ENCODE measurements at regions not wholly inside any gene's neighbourhood (a gene's known extent, or its start where the extent isn't known, plus 50 kb on each side); places are given as distances from the start of the nearest gene placed in this dataset.

GRCh38 chr12:130245251-130245650, 83.0 kb downstream of the FZD10 start:
- no peak for TF ChIP-seq CHD4 (IDR thresholded peaks at IDR 0.05; ENCODE audit: borderline replicate concordance)
- no peak for TF ChIP-seq HEYL (CRISPR knock-in tag; IDR thresholded peaks at IDR 0.05)
- no peak for TF ChIP-seq KDM1A (IDR thresholded peaks at IDR 0.05; ENCODE audit: low read depth)
- TF ChIP-seq SMC3 (IDR thresholded peaks at IDR 0.05): no peak
- no peak for TF ChIP-seq MYC (IDR thresholded peaks at IDR 0.05; ENCODE audit: borderline replicate concordance, low read length)
- TF ChIP-seq JUN (IDR thresholded peaks at IDR 0.05): no peak
- TF ChIP-seq EP300 (IDR thresholded peaks at IDR 0.05): no peak
- TF ChIP-seq ELK1 (IDR thresholded peaks at IDR 0.05; ENCODE audit: low read depth, low read length): no peak
- no peak for TF ChIP-seq CHD2 (IDR thresholded peaks at IDR 0.05; ENCODE audit: low read length, partially characterized antibody)
- no peak for TF ChIP-seq MAFK (IDR thresholded peaks at IDR 0.05; ENCODE audit: partially characterized antibody)
- no peak for TF ChIP-seq RARB (CRISPR knock-in tag; IDR thresholded peaks at IDR 0.05)
- ATAC-seq (no peak), DNase-seq (ENCODE audit: low read depth in 1 of 2, low spot score in 1 of 2) (no peak), FAIRE-seq (no peak)
- Histone ChIP-seq H3K27ac (no peak overlapping the region), H3K4me3 (no peak overlapping the region), H3K4me1 (no peaks in the 10 kb centered on the region), H3K4me2 (no peak overlapping the region), H3K9me3 (no peaks in the 10 kb centered on the region; the same call in 2 of the 3 replicates)
- CTCF ChIA-PET: no interaction called here
- POLR2A ChIA-PET: no interaction called here
- 7% methylated on average over 6 of the region's 6 CpGs for WGBS (ENCODE audit: missing lambda C conversion rate)

GRCh38 chr12:130246560-130246959, 84.3 kb downstream of the FZD10 start:
- no peaks in the 10 kb centered on the region; the same call in 2 of the 3 replicates for H3K9me3 ChIP-seq
- WGBS (ENCODE audit: missing lambda C conversion rate): 6% methylated on average over 6 of the region's 6 CpGs
- ChIA-PET CTCF (no interaction called here), POLR2A (no interaction called here)
- H3K4me3 ChIP-seq: no peak overlapping the region
- no peak overlapping the region for H3K4me2 ChIP-seq
- TF ChIP-seq SMC3 (IDR thresholded peaks at IDR 0.05): no peak
- TF ChIP-seq MYC (IDR thresholded peaks at IDR 0.05; ENCODE audit: borderline replicate concordance, low read length): no peak
- TF ChIP-seq CTCF (IDR thresholded peaks at IDR 0.05): no peak
- TF ChIP-seq CBX2 (IDR thresholded peaks at IDR 0.05; ENCODE audit: borderline replicate concordance, low read depth): no peak
- TF ChIP-seq HOXB13 (CRISPR knock-in tag; IDR thresholded peaks at IDR 0.05; ENCODE audit: low read depth): no peak
- no peak for TF ChIP-seq BCL3 (IDR thresholded peaks at IDR 0.05)
- no peak for TF ChIP-seq NFE2L2 (conservative IDR thresholded peaks at IDR 0.05; ENCODE audit: low read length)
- no peak for TF ChIP-seq ESRRA (IDR thresholded peaks at IDR 0.05; ENCODE audit: borderline replicate concordance, low read length)
- FAIRE-seq (no peak), ATAC-seq (no peak), DNase-seq (ENCODE audit: low read depth in 1 of 2, low spot score in 1 of 2) (no peak)
- no peaks in the 10 kb centered on the region for H3K4me1 ChIP-seq
- H3K27ac ChIP-seq: no peak overlapping the region

GRCh38 chr12:130247634-130248237, 85.5 kb downstream of the FZD10 start:
- no peaks in the 10 kb centered on the region; the same call in 2 of the 3 replicates for H3K9me3 ChIP-seq
- ATAC-seq: no peak
- WGBS (ENCODE audit: missing lambda C conversion rate): 3% methylated on average over 4 of the region's 4 CpGs
- CTCF ChIA-PET: interaction anchor here (0.6 kb wide), 1 partner anchor 1345 kb away, joined by 6 read pairs; no protein-coding TSS in a partner anchor
- no peaks in the 10 kb centered on the region for H3K4me1 ChIP-seq
- FAIRE-seq: no peak
- POLR2A ChIA-PET: no interaction called here
- no peak overlapping the region for H3K4me3 ChIP-seq
- H3K27ac ChIP-seq: no peak overlapping the region
- TF ChIP-seq TP53 (CRISPR knock-in tag; IDR thresholded peaks at IDR 0.05) (no peak), REST (IDR thresholded peaks at IDR 0.05) (no peak), HDAC2 (IDR thresholded peaks at IDR 0.05) (no peak), BCL3 (IDR thresholded peaks at IDR 0.05) (no peak), ZNF302 (CRISPR knock-in tag; IDR thresholded peaks at IDR 0.05) (no peak)
- no peak for DNase-seq (ENCODE audit: low read depth in 1 of 2, low spot score in 1 of 2)
- no peak overlapping the region for H3K4me2 ChIP-seq
